ENCODE measurements at regions not wholly inside any gene's neighbourhood (a gene's known extent, or its start where the extent isn't known, plus 50 kb on each side); places are given as distances from the start of the nearest gene placed in this dataset.
"Not testable (repeated sequence)": the region's sequence is repeated elsewhere in the genome, so short reads cannot be mapped to it uniquely, and the experiment has no call there.

DNA sequence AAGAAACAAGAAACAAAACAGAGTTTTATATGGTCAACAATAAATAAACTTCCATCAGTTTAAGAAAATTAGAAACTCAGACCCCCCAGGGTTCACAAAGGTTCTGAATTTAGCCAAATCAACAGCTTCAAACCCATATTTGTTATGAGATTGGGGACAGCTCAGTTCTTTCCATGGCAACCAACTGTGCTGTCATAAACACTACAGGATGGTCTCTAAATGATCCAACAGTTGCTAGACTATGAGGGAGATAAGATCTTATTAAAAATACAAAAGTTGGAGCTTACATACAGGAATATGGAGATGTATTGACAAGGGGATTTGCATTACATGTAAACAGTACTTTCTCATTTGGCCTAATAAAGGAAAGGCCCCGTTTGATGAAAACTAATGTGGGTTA lies 154.6 kb upstream of the CTAGE1 start:
- no peak for TF ChIP-seq CTCF (IDR thresholded peaks at IDR 0.05; ENCODE audit: low read depth, low read length, missing control alignments)

GRCh38 chr18:22579271-22579670 lies 161.6 kb upstream of the CTAGE1 start:
- H3K4me3 ChIP-seq (ENCODE audit: low read depth, low read length), result no peak overlapping the region
- no peak for TF ChIP-seq CTCF (IDR thresholded peaks at IDR 0.05; ENCODE audit: low read depth, low read length, missing control alignments)
- no peak for DNase-seq (ENCODE audit: low read depth)

More for the DNA sequence above, 154.6 kb upstream of the CTAGE1 start:
- no peak overlapping the region for H3K4me3 ChIP-seq (ENCODE audit: low read depth, low read length)
- no peak for DNase-seq (ENCODE audit: low read depth)

DNA sequence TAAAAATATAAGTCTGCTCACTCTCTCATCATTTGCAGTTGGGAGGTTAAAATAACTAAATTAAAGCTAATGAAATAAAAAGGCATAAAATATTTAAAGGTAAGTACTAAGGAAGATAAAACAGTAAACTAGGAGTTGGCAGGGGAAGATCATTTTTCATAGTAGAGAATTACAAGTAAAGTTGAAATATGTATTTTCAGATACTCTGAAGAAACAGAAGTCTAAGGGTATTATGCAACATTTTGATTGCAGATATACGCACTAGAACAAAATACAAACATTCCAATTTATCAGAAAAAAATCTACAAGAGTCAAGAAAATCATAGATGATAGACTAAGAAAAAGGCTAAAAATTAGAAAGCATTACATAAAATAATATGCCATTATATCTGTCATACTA lies 167.6 kb upstream of the CTAGE1 start:
- no peak for DNase-seq (ENCODE audit: low read depth)
- H3K4me3 ChIP-seq (ENCODE audit: low read depth, low read length), result no peak overlapping the region
- TF ChIP-seq CTCF (IDR thresholded peaks at IDR 0.05; ENCODE audit: low read depth, low read length, missing control alignments), result no peak

- DNase-seq (ENCODE audit: low read depth), result no peak
- no peak for TF ChIP-seq CTCF (IDR thresholded peaks at IDR 0.05; ENCODE audit: low read depth, low read length, missing control alignments)
- H3K4me3 ChIP-seq (ENCODE audit: low read depth, low read length), result no peak overlapping the region
Observed at GRCh38 chr18:22585821-22586220, 168.1 kb upstream of the CTAGE1 start.

- DNase-seq (ENCODE audit: low read depth), result no peak
- TF ChIP-seq CTCF (IDR thresholded peaks at IDR 0.05; ENCODE audit: low read depth, low read length, missing control alignments), result no peak
- no peak overlapping the region for H3K4me3 ChIP-seq (ENCODE audit: low read depth, low read length)
Observed at GRCh38 chr18:22591222-22591621, 173.5 kb upstream of the CTAGE1 start.

DNA sequence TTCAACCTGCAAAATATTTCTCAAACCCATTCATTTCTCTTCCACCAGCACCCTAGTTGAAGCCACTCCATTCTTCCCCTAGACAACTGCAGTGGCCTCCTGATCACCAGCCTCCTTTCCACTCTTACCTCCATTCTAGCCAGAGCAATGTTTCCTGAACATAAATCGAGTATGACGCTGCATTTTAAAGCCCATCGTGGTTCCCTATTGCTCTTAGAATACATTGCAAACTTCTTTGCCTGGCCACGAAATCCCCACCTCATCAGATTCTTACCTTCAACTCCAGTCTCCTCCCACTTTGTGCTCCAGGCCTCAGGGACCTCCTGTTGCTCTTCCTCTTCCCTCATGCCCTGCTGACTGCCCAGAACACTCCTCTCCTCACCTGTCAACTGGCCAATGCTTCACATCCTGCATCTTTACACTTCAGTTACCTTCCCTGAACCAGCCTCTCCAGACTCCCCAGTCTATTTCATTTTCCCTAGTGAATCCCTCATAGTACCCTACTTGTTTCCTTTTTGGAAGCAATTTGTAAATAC lies 176.5 kb upstream of the CTAGE1 start:
- no peak for TF ChIP-seq CTCF (IDR thresholded peaks at IDR 0.05; ENCODE audit: low read depth, low read length, missing control alignments)
- no peak for DNase-seq (ENCODE audit: low read depth)
- no peak overlapping the region for H3K4me3 ChIP-seq (ENCODE audit: low read depth, low read length)

- no peak for DNase-seq (ENCODE audit: low read depth)
- no peak overlapping the region for H3K4me3 ChIP-seq (ENCODE audit: low read depth, low read length)
Observed at GRCh38 chr18:22601481-22601880, 183.8 kb upstream of the CTAGE1 start.

DNA sequence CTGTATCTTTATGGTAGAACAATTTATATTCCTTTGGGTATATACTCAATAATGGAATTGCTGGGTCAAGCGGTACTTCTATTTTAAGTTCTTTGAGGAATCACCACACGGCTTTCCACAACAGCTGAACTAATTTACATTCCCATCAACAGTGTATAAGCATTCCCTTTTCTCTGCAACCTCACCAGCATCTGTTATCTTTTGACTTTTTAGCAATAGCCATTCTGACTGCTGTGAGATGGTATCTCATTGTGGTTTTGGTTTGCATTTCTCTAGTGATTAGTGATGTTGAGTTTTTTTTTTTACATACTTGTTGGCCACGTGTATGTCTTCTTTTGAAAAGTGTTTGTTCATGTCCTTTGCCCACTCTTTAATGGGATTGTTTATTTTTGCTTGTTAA lies 184.7 kb upstream of the CTAGE1 start:
- not testable (repeated sequence) for H3K4me3 ChIP-seq (ENCODE audit: low read depth, low read length)

More at GRCh38 chr18:22601481-22601880, 183.8 kb upstream of the CTAGE1 start:
- no peak for TF ChIP-seq CTCF (IDR thresholded peaks at IDR 0.05; ENCODE audit: low read depth, low read length, missing control alignments)

More for the DNA sequence above, 184.7 kb upstream of the CTAGE1 start:
- not testable (repeated sequence) for DNase-seq (ENCODE audit: low read depth)

Data from GM12864 (cell line).